Right lobe of liver (tissue), 6 donors: ENCODE measurements at regions not wholly inside any gene's neighbourhood (a gene's known extent, or its start where the extent isn't known, plus 50 kb on each side); places are given as distances from the start of the nearest gene placed in this dataset.

Experiments
- ATAC-seq, 4 donors: fragments of 200-7000 bp; cut with Tn5 transposase; one replicate each; pipeline ENCODE4 v1.9.1; 2020; ENCODE audit warnings: mild to moderate bottlenecking in 4 of 4, moderate library complexity in 4 of 4
- DNase-seq, 3 donors: peaks; one replicate each; pipeline ENCODE4 v3.0.0-alpha.2; 2020
- H3K27ac ChIP-seq, 3 donors: fragments of 200-600 bp; one replicate each; pipeline ENCODE4 v1.8.0; 2022
- H3K27me3 ChIP-seq, 2 donors: fragments of 200-600 bp; one replicate each; pipeline ENCODE4 v1.8.0; 2022
- H3K36me3 ChIP-seq, 4 donors: fragments of 200-600 bp; sonication (generic) in 1 of 4; one replicate each; pipeline versions ENCODE4 v1.5.1 to v1.8.0; 2017 to 2022; ENCODE audit warnings: control low read depth in 1 of 4
- H3K4me1 ChIP-seq, 4 donors: fragments of 200-600 bp; sonication (generic) in 1 of 4; one replicate each; pipeline versions ENCODE4 v1.5.1 to v1.8.0; 2017 to 2022; ENCODE audit warnings: control low read depth in 1 of 4
- H3K4me3 ChIP-seq, 3 donors: fragments of 200-600 bp; one replicate each; pipeline ENCODE4 v1.8.0; 2022
- H3K9me3 ChIP-seq, 4 donors: fragments of 200-600 bp; sonication (generic) in 1 of 4; one replicate each; pipeline versions ENCODE4 v1.5.1 to v1.8.0; 2017 to 2022; ENCODE audit warnings: control low read depth in 1 of 4
- POLR2A ChIP-seq: fragments of 450-650 bp; IDR thresholded peaks from one replicate; pipeline ENCODE4 v1.6.1; 2017; ENCODE audit warnings: antibody characterized with exemption, mild to moderate bottlenecking
- WGBS: methylation state at CpG from one replicate; pipeline ENCODE4 v1.1.6; 2018; ENCODE audit warnings: low coverage, low lambda C conversion rate; ENCODE audit not compliant: insufficient coverage; ENCODE audit errors: missing lambda C conversion rate; 5-methylcytosine and 5-hydroxymethylcytosine counted together
- intact Hi-C, 2 donors: fragments of 100-400 bp; cut with DNase I; formaldehyde crosslinking; loops; one replicate each; pipeline versions ENCODE4 v1.11.2 to v1.14.1; 2022
- TF ChIP-seq, protein P1 (sequence below), 4 donors: fragments of 200-600 bp in 3 of 4; fragments of 450-650 bp in 1 of 4; IDR thresholded peaks; one replicate each; pipeline versions ENCODE4 v1.5.1 to v1.8.0; 2016 to 2022; ENCODE audit warnings: antibody characterized with exemption in 4 of 4, mild to moderate bottlenecking in 2 of 4
- donor health status: DM: no; HTN: yes; CAD: no.
- donor health status: DM: no; HTN: no; CAD: no.
- donor health status: DM: no; HTN: no; CAD: no.
- donor health status: DM: no; HTN: yes; CAD: no.
- donor health status: DM: no; HTN: yes; CAD: no.

DNA sequence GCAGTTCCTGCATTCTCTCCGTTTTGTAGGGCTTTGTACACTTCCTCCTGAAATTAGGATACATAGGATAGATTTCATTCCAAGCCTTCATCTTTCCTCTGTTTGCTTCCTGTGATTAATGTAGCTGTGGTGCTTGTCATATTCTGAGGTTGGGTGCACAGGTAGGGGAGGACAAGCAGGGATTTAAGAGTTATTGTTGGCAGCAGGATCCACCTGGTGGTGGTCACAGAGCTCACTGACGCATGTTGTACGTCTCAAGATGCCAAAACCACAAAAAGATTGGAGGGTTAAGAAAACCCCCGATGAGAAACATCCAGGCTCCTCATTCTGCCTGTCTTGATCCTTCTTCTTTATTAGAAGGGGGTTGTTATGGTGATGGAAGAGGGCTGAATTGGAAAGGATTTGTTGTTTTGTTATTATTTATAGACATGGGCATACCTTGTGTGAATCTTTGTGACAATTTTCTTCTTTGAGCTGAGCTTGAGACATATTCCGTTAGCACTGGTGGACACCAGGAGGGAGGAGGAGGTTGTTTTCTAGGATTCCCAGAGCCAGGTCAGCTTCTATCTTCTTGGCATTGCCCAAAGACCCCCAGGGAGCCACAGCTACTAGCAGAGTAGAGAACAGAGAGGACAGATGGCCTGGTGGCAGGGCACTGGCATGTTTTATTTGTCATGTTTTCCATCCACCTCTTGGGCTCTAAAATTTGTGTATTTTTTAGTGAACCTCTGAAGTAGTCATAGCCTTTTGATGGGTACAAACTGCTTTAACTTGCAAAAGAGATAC is 57.7 kb upstream of the LARS2 start:
- 39% methylated on average over 5 of the region's 5 CpGs for WGBS
- Histone ChIP-seq H3K36me3 (no peaks in the 10 kb centered on the region), H3K4me1 (no peaks in the 10 kb centered on the region), H3K9me3 (no peaks in the 10 kb centered on the region), H3K27me3 (no peaks in the 10 kb centered on the region), H3K27ac (no peak overlapping the region), H3K4me3 (no peak overlapping the region)
- TF ChIP-seq, protein P1, sequence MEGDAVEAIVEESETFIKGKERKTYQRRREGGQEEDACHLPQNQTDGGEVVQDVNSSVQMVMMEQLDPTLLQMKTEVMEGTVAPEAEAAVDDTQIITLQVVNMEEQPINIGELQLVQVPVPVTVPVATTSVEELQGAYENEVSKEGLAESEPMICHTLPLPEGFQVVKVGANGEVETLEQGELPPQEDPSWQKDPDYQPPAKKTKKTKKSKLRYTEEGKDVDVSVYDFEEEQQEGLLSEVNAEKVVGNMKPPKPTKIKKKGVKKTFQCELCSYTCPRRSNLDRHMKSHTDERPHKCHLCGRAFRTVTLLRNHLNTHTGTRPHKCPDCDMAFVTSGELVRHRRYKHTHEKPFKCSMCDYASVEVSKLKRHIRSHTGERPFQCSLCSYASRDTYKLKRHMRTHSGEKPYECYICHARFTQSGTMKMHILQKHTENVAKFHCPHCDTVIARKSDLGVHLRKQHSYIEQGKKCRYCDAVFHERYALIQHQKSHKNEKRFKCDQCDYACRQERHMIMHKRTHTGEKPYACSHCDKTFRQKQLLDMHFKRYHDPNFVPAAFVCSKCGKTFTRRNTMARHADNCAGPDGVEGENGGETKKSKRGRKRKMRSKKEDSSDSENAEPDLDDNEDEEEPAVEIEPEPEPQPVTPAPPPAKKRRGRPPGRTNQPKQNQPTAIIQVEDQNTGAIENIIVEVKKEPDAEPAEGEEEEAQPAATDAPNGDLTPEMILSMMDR (IDR thresholded peaks at IDR 0.05), result no peak
- no peak for TF ChIP-seq POLR2A
- DNase-seq (no peak), ATAC-seq (no peak)
- intact Hi-C loops, result no loop called here

DNA sequence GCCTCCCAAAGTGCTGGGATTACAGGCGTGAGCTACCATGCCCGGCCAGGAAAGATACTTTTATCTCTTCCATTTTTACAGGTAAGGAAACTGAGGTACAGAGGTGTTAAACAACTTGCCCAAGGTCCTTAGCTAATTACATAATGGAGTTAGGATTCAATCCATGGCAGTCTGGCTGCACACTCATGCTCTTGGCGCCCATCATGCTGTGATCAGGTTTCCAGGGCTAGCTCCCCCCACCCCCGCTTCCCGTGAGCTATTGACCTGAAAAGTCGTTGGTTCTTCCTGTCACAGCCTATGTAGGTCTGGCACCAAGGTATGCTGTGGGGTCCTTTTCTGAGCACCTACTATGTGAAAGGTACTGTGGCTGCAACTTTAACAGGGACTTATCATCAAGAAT is 55.9 kb upstream of the LARS2 start:
- Histone ChIP-seq H3K36me3 (no peaks in the 10 kb centered on the region), H3K9me3 (no peaks in the 10 kb centered on the region), H3K27me3 (no peaks in the 10 kb centered on the region), H3K27ac (no peak overlapping the region), H3K4me3 (no peak overlapping the region), H3K4me1 (no peaks in the 10 kb centered on the region)
- intact Hi-C loops, result no loop called here
- WGBS, result 78% methylated on average over 2 of the region's 6 CpGs
- DNase-seq (no peak), ATAC-seq (no peak)
- TF ChIP-seq, protein P1 (IDR thresholded peaks at IDR 0.05), result no peak
- no peak for TF ChIP-seq POLR2A

DNA sequence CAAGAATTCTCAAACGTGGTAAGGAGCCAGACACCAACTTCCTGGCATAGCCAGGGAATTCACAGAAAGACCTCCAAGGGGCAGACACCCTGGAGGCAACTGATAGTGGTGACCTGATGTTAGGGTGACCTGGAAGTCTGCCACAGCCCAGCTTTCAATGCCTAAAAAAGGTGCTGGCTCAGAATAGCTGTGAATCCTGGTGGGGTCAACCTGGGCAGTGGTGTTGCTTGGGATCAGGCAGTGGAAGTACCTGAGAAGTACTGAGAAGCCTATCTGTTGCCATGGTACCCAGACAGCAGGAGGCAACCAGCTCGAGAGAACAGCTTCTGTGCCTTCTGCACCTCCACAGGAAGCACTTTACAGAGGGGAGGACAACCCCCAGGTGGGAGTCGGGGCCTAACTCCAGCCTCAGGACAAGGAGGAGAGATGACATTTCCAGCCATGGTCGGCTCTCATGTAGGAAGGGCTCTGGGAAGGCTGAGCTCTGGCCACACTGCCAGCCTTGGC is 55.4 kb upstream of the LARS2 start:
- intact Hi-C loops, result no loop called here
- no peak overlapping the region for H3K4me3 ChIP-seq
- no peaks in the 10 kb centered on the region for H3K36me3 ChIP-seq
- DNase-seq (no peak), ATAC-seq (no peak)
- H3K4me1 ChIP-seq, result no peaks in the 10 kb centered on the region
- H3K27me3 ChIP-seq, result no peaks in the 10 kb centered on the region
- no peaks in the 10 kb centered on the region for H3K9me3 ChIP-seq
- H3K27ac ChIP-seq, result no peak overlapping the region
- TF ChIP-seq, protein P1 (IDR thresholded peaks at IDR 0.05), result no peak
- TF ChIP-seq POLR2A, result no peak
- WGBS, result no CpG with 5 or more reads among the region's 4 CpGs

DNA sequence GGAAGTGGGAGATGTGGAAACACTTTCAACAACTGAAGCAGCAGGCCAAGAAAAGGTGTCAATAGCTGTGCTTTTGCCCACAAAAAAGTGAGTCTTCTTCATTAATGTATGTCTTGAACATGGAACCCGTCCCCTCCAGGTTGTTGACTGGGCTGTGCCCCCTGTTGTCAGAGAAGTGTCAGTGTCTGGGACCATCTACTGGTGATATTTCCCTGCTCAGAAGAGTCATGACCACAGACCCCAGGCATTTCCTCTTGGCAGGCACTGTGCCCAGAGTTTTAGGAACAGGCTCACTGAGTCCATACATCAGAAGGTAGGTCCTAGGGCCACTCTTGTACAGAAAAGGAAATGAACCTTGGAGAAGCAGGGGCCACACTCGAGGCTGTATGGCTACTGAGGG is 54.8 kb upstream of the LARS2 start:
- H3K36me3 ChIP-seq, result no peaks in the 10 kb centered on the region
- no peak for ATAC-seq
- no peak for DNase-seq
- intact Hi-C loops, result no loop called here
- H3K9me3 ChIP-seq, result no peaks in the 10 kb centered on the region
- no peak overlapping the region for H3K27ac ChIP-seq
- no peaks in the 10 kb centered on the region for H3K27me3 ChIP-seq
- no peaks in the 10 kb centered on the region for H3K4me1 ChIP-seq
- TF ChIP-seq POLR2A, result no peak
- TF ChIP-seq, protein P1 (IDR thresholded peaks at IDR 0.05), result no peak
- no peak overlapping the region for H3K4me3 ChIP-seq
- WGBS, result 67% methylated on average over 1 of the region's 2 CpGs
